HG03432 (cell line): ENCODE measurements at regions not wholly inside any gene's neighbourhood (a gene's known extent, or its start where the extent isn't known, plus 50 kb on each side); places are given as distances from the start of the nearest gene placed in this dataset.

Source experiments
- ATAC-seq: cut with Tn5 transposase; IDR thresholded peaks from one replicate; pipeline ENCODE4 v1.9.1; 2021; ENCODE audit warnings: mild to moderate bottlenecking, moderate library complexity; ENCODE audit not compliant: unreplicated experiment

- ATAC-seq: no peak
Measured at GRCh38 chr14:66143387-66144112, 342.6 kb upstream of the CCDC196 start.

GRCh38 chr14:66152302-66152701, 333.9 kb upstream of the CCDC196 start:
- no peak for ATAC-seq

DNA sequence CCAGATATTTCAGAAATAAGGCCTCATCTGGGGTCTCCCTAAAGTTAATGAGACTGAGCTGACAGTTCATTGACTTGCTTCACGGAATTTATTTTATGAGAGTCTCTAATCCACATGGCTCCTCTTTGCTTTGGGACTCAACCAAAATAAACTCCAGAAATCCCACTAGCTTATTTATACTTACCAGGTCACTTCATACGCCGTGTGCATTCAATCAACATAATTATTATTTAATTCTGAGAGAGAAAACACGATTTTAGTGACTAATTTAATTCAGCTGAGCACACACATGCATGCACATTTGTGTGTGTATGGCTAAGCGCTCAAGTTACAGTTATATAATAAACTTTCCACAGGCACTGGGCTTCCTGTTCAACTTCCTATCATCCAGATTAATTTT, 333.4 kb upstream of the CCDC196 start:
- ATAC-seq: no peak

GRCh38 chr14:66163023-66163422, 323.1 kb upstream of the CCDC196 start:
- ATAC-seq: no peak

DNA sequence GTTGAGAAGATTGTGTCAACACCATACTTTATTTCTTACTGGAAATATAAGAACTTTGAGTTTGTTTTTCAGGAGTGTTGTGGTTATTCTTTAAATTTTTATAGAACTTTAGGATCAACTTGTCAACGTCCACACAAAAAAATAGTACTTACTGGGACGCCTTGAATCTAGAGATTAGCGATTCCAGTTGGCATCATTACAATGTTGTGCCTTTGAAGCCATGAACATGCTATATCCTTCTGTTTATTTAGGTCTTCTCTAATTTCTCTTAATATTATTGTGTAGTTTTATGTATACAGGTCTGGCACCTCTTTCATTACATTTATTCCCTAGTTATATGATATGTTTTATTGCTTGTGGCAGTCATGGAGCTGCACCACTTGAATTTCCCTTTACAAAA, 320.8 kb upstream of the CCDC196 start:
- no peak for ATAC-seq

DNA sequence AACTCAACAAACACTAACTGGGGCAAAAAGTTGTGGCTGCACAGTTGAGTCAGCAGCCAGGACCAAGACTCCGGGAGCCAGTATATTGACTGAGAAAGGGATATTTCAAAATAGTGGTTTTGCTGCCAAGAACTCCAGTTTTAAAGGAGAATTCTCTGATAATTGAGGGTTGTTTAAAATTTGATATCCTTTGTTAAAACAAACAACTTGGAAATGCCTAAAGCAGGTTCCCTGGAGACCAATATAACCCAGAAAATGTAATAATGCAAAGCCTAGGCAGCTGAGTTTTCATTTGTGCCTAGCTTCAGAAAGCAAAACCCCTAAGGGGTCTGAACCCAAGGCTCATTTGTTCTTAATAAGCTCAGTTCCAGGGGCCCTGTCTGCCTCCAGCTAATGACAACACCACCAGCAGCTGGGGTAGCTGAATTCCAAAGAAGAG, 311.7 kb upstream of the CCDC196 start:
- no peak for ATAC-seq

- ATAC-seq: no peak
Measured at GRCh38 chr14:66177935-66178334, 308.2 kb upstream of the CCDC196 start.

DNA sequence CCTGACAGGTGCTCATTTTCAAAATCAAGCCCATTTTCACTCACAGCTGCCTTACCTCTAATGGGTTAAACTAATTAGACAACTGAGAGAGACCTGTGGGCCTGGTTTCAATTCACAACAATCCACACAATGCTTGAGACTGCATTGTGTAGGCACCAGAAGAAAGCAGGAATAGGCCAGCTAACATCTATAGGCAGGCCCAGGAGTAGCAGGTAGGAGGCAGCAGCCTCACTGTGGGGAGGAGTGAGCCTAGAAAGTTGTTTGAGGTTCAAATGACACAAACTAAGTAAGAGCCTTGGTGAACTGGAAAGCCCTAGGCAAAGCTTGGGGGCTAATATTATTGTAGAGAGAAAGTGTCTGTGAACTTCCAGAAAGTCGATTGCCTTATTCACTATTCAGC, 289.5 kb upstream of the CCDC196 start:
- no peak for ATAC-seq

DNA sequence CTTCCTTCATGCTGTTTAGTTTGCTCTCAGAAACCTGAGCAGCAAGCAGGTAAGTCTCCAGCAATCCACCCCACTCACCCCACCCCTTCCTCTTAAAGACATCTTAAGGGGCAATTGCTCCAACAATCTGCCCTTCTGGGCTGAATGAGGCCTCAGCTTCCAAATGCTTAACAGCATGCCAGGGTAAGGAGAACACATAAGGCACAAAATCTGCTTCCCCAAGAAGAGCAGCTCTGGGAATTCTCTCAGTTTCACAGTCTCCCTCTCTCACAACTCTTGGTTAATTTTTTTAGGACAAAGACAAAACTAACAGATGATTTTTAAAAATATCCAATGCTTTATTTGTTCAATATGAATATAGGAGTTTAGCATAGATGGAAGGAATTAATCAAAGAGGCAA, 288.9 kb upstream of the CCDC196 start:
- ATAC-seq: no peak

DNA sequence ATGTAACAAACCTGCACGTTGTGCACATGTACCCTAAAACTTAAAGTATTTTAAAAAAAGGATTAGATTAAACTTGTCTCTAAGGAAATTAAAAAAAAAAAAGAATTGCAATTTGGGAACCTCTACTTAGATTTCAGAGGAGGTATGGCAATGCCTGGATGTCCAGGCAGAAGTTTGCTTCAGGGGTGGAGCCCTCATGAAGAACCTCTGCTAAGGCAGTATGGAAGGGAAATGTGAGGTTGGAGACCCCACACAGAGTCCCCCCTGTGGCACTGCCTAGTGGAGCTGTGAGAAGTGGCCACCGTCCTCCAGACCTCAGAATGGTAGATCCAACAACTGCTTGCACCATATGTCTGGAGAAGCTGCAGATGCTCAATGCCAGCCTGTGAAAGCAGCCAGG, 279.6 kb upstream of the CCDC196 start:
- no peak for ATAC-seq

DNA sequence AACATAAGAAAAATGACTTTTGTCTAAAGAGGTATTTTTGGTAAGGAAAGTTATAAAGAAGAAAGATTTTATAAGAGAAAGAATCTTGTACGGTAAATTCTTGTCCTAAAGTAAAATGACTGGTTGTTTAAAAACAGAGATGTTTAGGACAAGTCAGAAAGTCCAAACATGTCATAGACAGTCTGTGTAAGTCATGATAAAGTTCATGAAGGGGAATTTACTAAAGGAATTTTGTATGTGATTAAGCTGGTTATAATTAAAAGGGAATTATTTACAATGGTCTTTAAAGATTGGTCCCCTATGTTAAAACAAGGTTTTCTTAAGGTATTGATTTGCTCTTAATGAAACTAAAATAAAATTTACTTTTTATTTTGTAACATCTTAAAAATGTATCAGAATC, 269.4 kb upstream of the CCDC196 start:
- no peak for ATAC-seq

DNA sequence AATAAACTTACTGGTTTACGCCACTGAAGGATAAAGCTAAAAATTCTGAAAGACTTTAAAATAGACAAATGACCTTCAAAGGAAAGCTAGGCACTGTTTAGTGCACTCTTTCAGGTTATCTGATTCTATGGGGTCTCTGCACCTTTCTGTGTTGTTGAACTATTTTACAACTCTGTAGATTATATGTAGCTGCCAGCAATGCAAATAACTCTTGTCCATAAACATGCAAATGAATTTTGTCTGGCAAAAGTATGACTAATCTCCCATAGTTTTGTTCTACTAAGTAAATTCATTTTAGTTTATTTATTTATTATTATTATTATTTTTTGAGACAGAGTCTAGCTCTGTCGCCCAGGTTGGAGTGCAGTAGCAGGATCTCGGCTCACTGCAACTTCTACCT, 266.3 kb upstream of the CCDC196 start:
- no peak for ATAC-seq

DNA sequence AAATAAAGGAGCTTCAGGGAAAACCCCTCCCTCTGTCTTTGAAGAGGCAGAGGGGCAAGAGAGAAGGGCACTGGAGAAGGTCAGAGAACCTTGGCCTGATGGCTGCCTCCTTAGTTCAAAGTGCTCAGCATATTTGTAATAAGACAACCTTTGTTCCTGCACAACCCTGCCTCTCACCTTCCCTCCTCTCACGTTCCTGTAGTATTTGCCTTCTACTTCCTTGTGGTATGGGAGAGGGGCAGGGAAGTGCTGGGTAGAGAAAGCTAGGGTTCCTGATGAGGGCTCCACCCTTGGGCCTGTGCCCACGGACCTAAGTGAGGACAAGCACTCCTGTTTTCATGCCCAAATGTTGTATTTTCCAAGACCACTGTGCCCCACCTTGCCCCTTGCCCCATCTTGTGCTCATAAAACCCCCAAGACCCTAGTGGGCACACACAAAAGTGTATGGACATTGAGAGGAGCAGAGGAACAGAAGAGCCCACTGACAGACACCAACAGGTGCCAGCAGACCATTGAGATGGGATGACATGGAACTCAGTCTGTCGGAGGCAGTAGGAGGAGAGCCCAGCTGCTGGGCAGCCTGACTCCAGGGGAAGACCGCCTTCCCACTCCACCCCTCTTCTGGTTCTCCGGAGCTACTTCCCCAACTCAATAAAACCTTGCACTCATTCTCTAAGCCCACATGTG, 261.5 kb upstream of the CCDC196 start:
- ATAC-seq: no peak

GRCh38 chr14:66225337-66225736, 260.8 kb upstream of the CCDC196 start:
- ATAC-seq: no peak

- no peak for ATAC-seq
Measured at GRCh38 chr14:66228267-66228970, 257.8 kb upstream of the CCDC196 start.

DNA sequence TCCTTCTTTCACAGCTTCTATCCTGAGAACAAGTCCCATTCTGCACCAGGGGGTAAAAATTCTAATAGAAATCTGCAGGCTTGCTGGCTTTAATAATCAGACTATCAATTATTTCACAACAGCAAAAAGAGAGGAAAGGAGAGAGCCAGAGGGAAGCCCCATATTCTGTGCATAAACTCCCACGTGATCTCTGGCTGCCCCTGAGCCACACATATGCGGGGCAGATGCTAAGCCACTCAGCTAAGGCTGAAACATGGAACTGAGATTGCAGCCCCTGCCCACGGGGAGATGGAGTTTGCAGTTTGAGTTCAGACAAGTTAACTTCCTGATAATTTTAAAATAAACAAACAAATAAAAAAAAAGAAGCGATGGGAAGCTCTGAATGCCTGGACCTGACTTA, 254.4 kb upstream of the CCDC196 start:
- ATAC-seq: no peak

- no peak for ATAC-seq
Measured at GRCh38 chr14:66233591-66233990, 252.6 kb upstream of the CCDC196 start.

DNA sequence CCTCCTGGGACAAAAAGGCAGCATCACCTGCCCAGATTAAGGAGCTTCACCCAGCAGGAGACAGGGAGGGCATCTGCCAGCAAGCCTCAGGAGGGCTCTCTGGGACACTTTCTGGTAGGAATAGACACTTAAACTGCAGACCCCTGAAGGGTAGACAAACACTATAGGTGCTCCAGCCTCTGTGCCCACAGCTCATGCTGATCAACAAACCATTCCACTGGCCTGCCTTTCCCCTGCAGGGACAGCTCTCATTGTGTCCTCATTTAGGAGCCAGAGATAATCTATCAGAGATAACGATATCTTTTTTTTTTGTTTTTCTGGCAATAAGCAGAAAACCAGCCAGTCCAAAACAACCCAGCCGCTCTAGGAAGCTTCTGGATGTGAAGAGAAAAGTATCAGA, 251.8 kb upstream of the CCDC196 start:
- no peak for ATAC-seq

GRCh38 chr14:66237741-66238140, 248.4 kb upstream of the CCDC196 start:
- ATAC-seq: no peak

GRCh38 chr14:66238969-66239368, 247.2 kb upstream of the CCDC196 start:
- ATAC-seq: no peak

DNA sequence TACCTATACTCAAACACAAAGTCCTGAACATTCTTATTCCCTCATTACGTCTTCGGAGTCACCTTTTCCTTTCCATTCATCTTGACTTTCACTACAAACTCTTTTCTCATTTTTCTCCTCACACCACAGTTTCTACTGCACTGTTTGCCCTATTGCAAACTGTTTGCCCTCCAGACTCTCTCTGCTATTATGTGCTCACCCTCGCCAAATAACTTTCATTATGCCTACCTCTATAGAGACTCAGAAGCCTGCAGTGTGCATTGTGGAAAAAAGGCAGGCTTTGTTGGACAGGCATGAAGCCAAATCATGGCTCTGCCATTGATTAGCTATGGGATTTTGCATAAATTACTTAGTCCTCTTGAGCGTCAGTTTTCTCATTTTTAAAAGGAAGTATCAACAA, 246.6 kb upstream of the CCDC196 start:
- no peak for ATAC-seq

GRCh38 chr14:66240105-66240504, 246.1 kb upstream of the CCDC196 start:
- ATAC-seq: no peak
